GM19455 (cell line): ENCODE measurements at regions not wholly inside any gene's neighbourhood (a gene's known extent, or its start where the extent isn't known, plus 50 kb on each side); places are given as distances from the start of the nearest gene placed in this dataset.

Source experiments
- ATAC-seq: cut with Tn5 transposase; IDR thresholded peaks from one replicate; pipeline ENCODE4 v1.9.1; 2021; ENCODE audit not compliant: unreplicated experiment

DNA sequence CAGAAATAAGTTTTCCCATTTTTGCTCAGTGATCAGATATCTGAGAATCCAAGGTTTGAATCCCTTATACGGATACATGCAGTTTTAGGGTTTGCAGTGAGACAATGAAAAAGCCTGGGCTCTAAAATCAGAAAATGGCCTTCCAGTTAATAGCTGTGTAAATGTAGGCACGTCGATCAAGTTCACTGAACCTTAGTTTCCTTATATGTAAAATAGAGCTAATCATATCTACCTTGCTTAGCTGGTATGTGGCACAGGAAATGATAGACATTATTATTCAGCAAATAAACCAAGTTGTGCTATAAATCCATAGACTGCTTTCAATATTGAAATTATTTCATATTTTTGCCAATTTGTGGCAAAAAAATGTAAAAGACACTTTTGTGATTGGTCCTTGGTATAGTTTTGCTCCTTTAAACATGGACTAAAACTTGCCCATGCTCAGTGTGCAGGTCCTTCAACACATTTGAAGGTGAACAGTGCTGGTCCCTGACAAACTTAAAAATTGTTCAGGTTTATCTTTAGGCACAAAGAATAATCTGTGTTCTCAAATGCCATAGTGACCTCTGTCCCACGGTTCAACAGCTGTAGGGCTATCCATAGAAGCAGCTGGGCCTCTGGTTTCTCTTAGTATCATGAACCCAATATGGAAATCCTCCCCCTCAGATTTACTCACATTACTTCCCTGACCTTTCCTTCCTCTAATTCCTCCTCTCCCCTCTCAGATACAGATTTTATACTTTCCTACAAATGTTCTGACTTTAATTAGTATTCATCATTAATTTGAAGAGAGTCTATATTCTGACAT, 51.0 kb downstream of the CCDC54 start:
- ATAC-seq, result no peak

DNA sequence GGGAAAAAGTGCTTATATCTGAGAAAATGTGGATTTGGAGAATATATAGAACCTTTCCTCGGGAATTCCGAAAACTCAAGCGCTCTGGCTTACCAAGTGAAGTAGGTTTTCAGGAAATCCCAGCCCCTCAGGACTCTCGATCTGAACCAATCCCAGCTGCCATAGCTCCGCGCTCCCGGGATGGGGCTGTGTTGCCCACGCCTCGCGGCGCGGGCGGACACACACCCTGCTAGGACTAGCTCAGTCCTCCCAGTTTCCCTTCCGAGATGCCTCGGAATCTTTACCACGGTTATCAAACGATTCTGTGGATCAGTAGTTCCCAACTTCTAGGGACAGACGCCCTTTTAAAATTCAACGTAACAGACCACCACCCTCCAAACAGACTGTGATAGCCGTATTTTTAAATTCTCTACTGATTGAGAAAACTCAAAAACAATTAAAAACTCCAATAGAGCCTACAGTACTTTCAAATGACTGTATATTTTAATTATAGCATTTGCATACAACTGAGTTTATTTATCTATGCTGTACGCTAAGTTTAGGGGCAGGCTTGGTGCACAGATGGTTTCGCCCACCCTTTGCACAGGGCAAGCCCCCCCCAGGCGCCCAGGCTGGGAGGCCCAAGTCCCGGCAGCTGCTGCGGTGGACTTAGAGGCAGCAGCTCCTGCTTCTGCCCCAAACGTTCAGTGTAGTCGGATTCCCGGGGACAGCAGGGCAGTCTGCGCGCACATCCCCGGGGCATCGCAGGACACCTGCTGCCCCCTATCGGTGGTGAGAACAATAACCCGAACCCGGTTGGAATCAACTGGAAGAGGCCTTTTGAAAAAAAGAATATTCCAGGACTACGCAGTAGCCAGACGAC, 52.3 kb downstream of the CCDC54 start:
- peak; percentile 52 for ATAC-seq

DNA sequence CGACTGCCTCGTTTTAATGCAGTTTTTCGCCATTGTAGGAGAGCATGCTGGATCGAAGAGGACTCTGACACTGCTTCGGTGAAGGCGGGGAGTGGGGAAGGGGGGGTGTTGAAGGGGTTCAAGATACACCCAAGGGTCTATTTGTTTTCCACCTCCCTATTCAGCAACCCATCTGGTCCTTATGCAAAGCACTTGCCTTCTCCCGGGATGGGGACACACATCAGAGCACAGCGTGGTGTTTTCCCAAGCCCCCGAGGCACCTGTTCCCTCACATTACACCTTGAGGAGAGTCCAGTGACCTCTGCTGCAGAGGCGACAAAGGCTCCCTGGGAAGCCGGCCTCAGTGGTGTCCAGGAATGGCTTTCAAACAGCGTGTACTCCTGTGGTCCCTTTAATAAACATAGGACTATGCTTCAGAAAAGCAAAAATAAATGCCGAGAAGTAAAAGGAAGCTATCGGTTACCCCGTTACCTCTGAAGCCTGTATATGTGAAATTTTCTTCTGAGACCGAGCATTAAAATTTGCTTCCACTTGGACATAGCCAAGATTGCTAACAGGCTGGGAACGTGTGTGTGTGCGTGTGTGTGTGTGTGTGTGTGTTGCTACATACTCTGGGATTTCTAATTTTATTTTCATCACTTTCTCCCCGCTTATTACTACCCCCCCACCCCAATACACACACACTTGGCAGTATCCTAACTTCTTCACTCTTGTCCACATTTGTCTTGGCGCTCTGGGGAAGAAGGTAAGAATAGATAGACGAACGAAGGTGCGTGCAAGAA, 53.2 kb downstream of the CCDC54 start:
- no peak for ATAC-seq

DNA sequence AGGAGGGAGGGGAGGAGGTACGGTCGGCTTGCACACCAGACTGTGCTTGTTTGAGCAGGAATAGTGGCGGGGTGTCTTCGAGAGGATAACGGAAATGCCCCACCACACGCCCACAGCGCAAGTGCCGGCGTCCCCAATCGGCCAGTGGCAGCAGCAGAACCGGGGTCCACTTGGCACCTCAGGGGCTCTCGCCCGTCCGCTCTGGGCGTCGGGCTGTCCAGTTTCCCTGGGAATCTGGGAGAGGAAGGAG, 53.7 kb downstream of the CCDC54 start:
- peak; percentile 21 for ATAC-seq

DNA sequence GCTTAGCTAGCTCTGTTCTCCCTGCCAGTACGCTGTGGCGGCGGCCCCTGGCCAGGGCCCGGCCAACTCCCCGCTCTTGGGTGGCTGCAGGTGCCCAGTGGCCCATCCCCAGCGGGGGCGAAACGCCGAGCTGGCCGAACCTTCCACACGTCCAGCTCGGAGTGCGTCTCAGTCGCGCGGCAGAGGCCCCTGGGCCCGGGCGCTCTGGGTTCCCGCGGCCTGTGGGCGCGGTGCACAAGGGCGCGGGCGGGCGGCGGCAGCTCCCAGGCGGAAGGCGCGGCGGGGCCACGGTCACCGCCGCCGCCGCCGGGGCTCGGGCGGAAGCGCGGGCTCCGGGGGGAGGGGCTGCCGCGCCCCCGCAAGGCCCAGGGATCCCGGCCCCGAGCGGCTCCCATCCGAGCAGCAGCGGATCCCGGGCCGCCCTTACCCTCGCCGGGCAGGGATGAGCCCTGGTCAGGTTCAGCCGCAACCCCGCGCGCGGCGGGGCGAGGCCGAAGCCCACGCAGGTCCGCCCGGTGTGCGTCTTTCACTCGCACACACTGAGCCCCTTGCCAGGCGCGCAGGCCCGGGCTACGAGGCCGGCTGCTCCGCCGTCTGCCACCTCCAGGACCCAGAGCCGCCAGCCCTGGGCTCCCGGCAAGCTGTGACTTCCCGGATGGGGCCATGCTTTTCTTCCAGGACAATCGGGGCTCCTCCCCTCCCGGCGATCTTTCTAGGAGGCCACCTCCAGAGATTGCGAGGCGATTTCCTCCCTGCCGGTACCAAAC, 54.2 kb downstream of the CCDC54 start:
- ATAC-seq, result peak; percentile 72

DNA sequence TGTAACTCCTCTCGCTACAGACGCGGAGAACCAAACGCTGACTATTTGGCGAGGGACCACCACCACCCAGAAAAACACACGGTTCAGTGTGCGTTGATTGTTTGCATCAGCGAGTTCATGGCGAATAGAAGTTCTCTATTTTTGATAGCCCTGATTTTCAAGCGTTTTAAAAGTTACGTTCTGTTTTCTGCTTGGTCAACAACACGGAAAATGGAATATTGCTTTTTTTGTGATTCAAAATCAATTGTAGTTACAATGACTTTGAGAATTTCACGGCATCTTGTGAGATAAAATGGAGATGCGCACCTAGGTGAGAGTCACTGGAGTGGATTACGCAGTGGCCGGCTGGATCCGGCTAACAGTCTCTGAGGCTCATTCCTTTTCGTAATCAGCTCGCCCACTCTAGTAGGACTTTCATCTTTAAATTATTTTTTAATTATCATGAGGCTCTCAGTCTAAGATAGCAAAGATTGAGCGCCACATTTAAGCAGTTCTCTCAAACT, 54.8 kb downstream of the CCDC54 start:
- ATAC-seq, result no peak

DNA sequence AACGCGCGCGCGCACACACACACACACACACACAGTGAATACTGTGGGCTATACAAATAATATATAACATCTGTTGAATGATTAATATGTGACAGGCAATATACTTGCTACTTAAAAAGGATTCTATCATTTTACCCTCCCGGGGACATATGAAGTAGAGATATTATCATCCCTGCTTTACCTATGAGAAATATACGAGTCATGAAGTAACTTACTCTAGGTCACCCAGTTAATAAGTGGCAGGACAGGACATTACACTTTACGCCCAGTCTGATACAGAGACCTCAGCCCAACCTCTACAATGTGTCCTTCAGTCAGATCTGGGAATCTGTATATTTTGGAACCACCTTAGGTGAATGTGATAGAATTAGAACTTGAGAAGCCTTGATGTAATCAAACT, 55.4 kb downstream of the CCDC54 start:
- ATAC-seq, result no peak

DNA sequence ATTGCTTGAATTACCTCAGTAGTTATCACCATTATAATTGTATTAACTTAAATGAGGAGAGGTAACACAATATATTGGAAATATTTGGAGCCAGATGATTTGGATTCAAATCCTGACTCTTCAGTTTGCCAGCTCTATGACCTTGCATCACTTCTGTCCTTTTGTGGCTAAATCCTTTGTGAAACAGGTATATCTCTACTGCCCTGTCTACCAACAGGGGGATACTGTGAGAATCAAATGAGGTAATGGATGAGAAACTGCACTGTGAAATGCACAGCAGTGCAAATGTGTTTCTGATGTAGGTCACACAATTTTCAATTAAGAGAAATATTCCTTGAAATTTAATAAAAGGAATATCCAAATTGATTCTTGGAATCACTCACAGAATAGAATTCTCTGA, 58.8 kb downstream of the CCDC54 start:
- ATAC-seq, result no peak

DNA sequence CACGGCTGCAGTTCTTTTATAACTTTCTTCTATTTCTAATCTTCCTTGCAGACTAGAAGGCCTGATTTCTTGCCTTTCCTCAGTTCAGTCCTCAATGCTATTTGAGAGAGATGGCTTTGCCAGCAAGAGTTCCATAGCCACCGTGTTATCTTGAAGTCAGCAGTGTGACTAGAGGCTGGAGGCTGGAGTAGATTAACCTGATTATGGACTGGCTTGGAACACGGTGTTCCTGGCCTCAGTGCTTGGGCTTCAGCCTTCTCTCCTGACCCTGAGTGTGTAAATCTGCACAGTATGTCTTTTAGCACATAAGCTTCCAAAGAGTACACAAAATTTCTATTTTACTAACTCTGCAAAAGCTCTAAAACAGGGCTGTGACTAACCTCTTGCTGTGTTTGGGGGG, 61.4 kb downstream of the CCDC54 start:
- no peak for ATAC-seq

DNA sequence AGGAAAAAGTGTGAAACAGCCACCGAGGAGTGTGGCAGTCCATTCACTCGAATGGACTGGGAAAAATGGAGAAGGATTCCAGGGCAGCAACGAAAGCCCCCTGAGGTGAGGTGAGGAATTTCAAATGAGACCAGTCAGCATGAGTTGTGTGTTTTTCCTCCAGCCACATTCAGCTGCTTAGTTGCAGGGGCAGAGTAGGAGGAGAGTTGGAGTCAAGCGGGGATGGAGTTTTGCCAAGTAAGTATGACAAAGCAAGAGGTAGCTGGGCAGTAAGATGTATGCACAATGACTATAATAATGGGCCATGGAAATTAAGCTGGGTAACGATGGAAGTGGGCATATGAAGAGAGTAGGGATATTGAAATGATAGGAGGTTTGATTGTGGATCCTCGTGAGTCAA, 64.4 kb downstream of the CCDC54 start:
- no peak for ATAC-seq

DNA sequence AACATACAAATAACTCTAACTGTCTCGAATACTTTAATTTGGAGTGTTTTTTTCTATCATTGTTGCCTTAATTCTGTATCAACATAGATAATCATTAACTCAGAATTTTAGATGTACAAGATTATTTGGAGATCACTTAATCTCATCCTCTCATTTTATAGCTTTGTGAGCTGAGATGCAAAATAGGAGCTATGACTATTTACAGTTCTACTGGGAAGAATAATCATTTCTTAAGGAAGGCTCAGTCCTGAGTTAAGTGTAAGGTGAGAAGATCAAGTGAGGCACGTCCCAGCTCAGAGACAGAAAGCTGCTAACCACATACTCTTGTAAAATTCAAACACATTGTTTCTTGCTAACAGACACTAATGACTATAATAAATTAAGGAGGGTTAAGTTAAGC, 66.2 kb downstream of the CCDC54 start:
- ATAC-seq, result no peak

DNA sequence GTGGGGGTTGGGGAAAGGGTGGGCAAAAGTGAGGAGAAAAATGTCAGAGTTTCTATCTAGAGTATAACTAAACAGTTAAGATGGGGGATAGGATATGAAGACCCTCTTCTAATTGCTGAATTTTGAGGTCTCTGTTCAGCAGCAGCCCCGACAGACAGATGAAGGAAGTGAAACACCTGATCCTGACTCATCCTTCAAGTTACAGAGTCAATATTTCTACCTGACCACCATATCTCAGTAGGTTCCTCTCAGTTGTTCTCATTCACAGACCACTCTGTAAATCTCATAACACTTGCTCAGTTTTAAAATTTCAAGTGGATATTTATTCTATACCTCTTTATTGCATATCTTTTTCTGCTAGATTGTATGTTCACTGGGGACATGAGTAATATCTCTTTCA, 69.5 kb downstream of the CCDC54 start:
- ATAC-seq, result no peak

DNA sequence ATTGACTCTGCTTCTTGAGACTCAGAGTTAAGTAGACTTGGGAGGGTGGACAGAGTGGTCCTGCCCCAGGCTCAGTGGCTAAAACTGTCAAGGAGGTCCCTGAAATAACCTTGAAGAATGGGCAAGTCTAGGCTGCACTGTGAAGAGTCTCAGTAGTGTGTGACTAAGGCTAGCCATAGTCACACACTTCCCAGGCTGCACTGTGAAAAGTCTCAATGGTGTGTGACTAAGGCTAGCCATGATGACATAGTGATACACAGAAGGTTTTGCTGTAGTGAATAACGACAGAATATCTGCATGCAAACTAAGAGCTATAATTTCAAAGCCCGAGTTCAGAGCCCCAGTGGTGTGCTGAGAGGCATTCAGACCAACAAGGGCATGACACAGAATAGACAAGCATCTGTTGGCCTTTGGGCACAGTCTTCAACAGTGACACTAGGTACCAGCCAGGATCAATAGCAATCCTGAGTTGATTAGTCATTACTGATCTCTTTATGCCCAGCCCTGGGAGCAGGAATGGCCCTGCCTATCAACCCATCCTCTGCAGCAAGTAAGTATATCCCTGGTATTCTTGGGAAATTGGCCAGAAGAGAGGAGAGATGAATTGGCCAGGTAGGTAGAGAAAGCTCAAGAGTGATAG, 72.4 kb upstream of the BBX start:
- no peak for ATAC-seq

DNA sequence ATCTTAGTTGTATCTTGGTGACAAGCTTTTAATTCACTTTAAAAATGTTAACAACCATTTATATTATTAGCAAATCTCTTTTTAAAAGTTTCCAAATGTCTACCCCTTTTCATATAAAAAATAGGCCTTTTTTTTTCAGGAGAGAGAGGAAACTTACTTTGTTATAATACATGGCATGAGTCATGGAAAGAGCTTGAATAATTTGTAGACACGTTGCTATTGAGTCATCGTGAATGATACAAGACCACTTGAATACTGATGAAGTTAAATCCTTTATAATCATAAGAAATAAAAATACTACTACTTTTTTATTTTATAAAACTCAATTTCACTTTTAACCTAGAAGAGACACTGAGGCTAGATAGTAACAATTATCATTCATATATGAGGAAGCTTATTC, 70.3 kb upstream of the BBX start:
- no peak for ATAC-seq

DNA sequence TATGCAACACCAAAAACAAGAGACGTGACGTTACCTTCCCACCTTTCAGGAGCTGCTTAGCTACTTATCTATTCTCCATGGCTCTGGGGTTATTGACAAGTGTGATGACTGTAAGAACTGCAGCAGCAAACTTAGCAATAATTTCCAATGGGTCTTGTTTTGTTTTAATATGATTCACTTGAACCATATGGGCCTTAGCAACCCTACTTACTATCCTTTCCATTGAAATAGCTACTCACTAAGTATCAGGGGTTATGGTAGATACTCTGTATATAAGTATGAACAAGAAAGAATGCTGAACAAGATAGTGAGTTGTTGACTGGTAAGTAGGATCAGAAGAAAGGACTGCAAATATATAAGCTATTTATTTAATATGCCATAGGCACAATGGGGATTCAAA, 69.3 kb upstream of the BBX start:
- no peak for ATAC-seq

DNA sequence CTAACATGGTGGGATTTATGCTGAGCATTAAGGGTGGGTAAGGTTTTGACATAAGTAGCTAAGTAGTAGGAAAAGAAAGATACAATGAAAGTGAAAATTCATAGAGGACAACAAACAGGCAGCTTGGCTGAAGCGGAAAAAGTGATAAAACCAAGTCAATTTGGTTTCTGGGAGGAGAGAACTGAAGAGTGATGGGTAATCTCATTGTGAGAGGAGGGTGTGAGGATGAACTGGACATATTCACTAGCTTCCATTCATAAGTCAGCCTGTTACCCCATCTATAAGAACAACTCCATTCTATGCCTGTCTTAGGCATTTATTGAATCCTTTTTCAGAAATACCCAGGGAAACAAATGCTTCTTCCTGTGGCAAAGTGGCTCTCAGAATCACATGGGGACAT, 67.1 kb upstream of the BBX start:
- ATAC-seq, result no peak

DNA sequence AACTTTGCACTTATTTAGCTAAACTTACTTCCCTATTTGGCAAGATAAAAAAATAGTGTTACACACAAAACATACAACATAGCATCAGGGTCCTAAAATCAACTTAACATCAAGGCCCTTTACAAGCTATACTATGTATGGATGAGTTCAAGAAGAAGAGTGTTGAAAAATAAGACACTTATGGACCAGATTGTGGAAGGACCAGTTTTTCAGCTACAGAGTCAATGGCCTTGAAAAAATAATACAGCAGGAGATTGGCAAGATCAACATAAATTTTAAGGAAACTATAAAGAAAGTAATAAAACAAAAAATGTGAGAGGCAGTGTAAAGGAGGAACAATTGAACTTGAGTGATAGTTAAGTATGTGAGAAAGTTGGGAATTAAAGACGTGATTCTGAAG, 66.3 kb upstream of the BBX start:
- no peak for ATAC-seq

DNA sequence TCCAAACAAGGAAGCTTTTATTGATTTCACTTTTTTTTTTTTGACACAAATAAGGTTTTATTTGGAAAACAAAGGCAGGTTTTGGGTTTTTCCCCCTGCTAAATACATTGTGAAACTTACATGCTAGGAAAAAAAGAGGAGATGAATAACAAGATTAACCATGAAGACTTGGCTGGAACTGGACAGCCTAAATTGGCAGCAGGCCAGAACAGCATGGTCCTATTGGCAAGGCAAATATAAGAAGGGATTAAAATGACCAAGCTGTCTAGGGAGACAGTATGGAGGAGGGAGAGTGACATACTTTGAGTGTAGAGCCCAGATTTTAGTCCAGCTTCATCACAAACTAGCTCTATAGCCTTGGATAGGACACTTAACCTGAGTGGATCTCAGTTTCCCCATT, 63.9 kb upstream of the BBX start:
- no peak for ATAC-seq

DNA sequence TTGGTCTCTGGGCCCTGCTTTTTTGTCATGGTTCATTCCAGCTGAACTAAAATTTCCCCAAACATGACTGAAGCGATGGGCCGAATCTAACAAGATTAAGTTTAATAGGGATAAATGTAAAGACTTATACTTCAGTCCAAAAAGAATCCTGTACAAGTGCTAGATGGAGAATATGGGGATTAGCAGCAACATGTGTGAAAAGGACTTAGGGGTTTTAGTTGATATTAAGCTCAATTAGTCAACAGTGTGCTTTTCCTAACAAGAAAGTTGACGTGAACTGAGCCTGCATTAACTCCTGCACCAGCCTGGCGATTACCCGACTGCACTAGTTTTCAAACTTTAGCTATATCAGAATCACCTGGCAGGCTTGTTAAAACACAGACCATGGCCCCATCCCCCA, 61.0 kb upstream of the BBX start:
- no peak for ATAC-seq

DNA sequence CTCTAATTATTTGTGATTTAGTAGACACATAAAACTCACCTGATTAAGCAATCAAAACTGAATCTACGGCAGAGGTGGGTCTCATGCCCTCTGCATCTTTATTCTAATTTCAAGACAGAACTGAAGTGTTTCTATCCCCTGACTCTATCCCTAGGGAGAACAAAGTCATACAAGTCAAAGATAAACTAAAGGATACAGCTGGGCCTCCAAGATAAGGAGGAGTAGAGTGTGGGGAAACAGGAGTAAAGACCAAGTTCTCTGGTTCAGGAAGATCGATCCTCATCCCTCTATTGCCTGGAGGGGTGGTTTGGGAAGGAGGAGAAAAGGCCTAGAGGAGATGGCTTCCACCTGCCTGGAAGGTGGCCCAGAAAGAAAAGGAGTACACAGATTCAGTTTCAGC, 58.7 kb upstream of the BBX start:
- no peak for ATAC-seq
